HUDEP-2 (cell line): ENCODE measurements at regions not wholly inside any gene's neighbourhood (a gene's known extent, or its start where the extent isn't known, plus 50 kb on each side); places are given as distances from the start of the nearest gene placed in this dataset.

Experiments used
- DNase-seq, 76 experiments: peaks; one replicate each; lab custom pipeline; 2025; ENCODE audit not compliant: unreplicated experiment in 76 of 76; lab: John Stamatoyannopoulos, UW

GRCh38 chr7:68642727-68643126 is 955.5 kb upstream of the AUTS2 start:
- no peak for DNase-seq

- no peak for DNase-seq
Observed at GRCh38 chr7:68663392-68663791, 934.9 kb upstream of the AUTS2 start.

GRCh38 chr7:68671046-68671445 is 927.2 kb upstream of the AUTS2 start:
- DNase-seq = no peak

DNA sequence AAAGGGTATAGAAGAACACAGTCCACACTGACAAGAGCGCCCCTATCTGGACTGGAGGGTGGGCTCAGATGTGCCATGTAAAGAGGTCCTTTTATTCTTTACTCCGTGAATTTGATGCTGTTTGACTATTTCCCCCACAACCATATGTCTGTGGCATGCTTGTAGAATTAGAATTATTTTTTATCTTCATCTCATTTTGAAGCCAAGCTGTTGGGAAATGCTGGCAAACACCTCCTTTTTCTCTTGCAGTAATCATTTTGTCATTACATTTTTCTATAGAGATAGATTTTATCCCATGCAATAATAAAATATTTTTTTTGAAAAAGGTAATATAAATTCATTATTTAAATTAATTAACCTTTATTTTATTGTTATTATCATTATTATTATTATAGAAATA is 926.6 kb upstream of the AUTS2 start:
- no peak for DNase-seq

DNA sequence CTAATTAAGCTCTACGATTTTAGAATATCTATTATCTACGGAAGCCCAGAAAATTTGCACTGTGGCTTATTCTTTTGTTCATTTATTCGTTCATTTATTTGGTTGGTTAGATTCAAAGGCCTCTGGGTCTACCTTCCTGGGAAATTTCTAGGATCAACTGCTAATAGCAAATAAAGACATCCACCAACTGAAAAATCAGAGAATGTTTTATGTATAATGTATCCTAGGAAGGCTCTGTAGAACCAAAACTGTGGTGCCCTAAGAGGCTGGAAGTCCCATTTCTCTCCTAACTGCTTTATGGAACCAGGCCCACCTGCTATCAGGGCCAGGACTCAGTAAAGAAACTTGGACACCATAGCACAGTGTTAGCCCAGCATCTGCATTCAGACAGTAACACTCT is 923.4 kb upstream of the AUTS2 start:
- DNase-seq = no peak

- no peak for DNase-seq
Observed at GRCh38 chr7:68676813-68677535, 921.3 kb upstream of the AUTS2 start.

DNA sequence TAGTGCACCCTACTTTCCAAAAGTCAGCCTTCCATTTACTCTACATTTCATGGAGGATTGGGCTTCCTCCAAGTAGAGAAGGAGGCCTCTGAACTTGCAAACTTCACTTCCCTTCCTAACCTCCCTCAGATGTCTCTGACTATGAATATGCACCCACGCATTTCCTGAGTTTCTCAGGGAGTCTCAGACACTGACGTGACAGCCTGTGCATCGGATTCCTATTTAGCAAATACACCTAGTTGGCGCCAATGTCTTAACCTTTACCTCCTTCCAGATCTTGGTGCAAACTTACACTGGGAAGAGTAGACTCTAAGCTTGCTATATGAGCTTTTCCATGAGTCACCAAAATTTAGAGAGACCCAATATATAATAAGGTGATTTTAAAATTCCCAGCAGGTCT is 920.1 kb upstream of the AUTS2 start:
- no peak for DNase-seq

- DNase-seq = no peak
Observed at GRCh38 chr7:68679459-68680234, 918.6 kb upstream of the AUTS2 start.

GRCh38 chr7:68680235-68680872 is 917.9 kb upstream of the AUTS2 start:
- no peak for DNase-seq

DNA sequence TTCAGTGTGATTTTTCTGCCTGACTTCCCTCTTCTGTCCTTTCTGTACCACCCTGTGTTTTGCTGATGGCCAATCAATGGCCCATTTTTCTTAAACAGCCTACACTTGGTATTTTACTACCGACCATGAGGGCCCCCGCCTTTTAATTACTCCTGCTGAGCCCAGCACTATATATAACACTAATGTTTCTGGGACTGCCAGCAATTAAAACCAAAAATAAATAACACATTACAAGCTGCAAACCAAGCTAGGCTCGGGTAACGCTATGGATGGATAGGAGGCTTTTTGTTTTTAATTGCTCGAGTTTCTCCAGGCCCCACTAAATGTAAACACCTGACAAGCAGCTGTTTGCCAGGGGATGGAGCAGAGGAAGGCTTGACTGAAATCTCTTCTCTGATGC is 915.4 kb upstream of the AUTS2 start:
- DNase-seq = no peak

DNA sequence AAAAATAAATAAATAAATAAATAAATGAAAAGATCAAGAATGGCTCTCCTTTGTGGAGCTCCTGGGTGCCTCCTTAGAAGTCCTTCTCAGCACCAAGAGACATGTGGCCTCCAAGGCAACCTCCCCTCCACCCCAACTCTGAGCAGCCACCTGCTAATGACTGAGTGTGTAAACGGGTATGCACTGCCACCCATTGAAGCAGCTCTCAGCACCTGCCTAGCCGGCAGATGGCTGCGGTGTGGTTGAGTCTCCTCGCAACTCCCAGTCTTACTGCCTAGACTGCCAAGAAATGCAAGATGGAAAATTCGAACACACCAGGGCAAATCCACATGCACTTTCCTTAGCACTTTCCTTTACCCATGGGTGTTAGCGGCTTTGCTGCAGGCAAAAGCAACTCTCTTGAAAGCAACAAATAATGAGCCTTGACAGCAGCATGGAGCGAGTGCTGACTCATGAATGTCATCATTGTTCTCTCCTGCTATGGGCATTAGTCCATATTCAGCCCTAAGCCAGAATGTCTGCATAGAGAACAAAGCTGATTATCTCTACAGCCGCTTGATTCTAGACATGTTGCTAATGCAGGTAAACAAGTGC is 913.9 kb upstream of the AUTS2 start:
- DNase-seq = no peak

- DNase-seq = no peak
Observed at GRCh38 chr7:68684996-68685395, 913.3 kb upstream of the AUTS2 start.

DNA sequence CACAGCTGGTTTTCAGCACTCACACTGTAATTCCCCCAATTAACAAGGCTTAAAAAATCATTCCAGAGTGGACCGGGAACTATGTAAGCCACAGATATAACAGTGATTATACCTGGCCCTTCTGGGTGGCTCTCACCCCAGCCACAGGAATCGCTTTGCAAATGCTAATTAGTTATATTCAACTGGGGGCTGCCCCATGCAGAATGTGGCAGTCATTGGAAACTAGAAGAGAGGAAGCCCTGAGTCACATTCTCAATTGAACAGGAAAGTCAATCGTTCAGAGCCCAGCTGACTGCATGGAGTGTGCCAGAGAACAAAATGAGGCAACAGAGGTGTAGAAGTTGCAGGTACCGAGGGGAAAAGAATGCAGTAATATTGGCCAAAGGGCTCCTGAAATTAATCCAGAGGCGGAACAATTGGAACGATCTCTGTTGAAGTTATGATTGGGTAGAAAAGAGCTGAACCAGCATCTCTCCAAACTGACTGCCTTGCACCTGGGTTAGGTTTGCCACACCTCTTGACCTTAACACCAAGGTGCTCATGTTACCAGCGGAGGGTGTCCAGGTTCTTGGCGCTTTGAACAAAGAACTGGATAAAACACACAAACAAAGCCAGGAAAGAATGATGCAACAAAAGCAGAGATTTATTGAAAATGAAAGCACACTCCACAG is 909.7 kb upstream of the AUTS2 start:
- no peak for DNase-seq

DNA sequence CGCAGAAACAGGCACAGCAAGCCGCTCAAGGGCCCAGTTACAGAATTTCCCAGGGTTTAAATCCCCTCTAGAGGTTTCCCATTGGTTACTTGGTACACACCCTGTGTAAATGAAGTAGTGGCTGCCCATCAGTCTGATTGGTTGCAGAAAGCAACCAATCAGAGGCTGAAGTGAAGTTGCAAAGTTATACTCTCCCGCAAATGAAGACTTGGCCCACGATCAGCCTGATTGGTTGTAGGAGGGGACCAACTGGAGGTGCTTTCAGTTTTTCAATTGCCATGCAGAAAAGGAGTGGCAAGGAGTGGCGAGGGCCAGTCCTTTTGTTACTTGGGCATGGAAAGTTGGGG is 909.2 kb upstream of the AUTS2 start:
- no peak for DNase-seq

GRCh38 chr7:68691261-68692216 is 906.7 kb upstream of the AUTS2 start:
- DNase-seq = no peak

GRCh38 chr7:68692511-68692910 is 905.8 kb upstream of the AUTS2 start:
- no peak for DNase-seq

DNA sequence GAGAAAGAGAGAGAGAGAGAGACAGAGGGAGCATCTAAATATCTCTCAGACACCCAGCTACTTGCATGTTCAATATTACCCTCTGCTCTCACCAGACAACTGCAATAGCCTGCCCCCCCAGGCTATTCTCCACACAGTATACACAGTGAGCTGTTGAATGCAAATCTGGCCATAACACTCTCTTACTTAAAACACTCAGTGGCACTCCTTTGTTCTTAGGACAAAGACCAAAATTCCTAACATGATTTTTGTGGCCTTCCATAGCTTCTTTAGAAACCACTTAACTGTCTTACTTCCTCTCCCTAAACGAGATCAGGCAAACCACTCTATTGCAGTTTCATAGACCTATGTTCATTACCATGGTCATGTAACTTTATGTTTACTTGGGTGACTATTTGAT is 903.6 kb upstream of the AUTS2 start:
- DNase-seq = no peak

DNA sequence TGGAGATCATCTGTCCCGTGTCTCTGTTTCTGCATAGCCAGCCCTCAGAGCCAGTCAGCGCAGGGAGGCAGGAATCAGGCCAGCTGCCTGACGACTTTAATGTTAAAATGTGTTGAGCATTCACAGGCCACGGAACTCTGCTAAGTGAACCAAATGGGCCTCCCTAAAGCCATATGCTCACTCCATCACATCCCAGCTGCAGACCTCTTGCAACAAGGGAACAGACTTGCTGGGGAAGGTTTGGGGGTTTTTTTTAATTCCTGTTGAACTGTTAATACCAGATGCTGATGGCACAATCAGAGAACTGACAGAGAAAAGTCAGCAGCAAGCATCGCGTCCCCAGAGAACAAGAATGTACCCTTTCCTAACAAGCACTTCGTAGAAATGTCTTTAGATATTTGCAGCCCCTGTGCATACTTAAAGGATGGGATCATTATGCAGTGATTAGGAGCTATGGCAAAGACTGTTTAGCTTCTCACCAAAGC is 900.4 kb upstream of the AUTS2 start:
- DNase-seq = no peak

DNA sequence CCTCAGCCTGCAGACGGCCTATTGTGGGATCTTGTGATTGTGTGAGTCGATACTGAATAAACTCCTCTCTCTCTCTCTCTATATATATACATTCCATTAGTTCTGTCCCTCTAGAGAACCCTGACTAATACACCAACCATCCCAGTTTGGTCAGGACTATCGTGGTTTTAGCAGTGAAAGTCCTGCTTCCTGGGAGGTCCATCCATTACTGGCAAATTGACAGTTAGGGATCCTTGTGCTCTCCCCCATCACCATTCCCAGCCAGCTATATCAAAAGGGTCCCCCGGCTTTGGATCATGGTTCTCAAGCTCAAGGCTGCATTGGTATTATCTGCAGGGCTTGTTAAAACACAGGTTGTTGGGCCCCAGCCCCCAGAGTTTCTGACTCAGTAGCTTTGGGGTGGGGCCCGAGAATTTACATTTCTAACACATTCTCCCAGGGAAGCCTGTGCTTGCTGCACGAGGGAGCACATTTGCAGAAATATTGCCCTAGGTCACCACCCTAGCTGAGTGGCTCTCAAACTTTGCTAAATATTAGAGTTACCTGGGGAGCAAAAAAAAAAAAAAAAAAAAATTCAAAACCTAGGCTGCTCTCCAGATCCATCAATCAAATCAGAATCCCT is 899.1 kb upstream of the AUTS2 start:
- no peak for DNase-seq
